ENCODE measurements at regions not wholly inside any gene's neighbourhood (a gene's known extent, or its start where the extent isn't known, plus 50 kb on each side); places are given as distances from the start of the nearest gene placed in this dataset.

- H3K4me1 Mint-ChIP-seq, result peaks cover 17% of the 10 kb centered on the region
- no peak overlapping the region for H3K27ac ChIP-seq (ENCODE audit: low read depth)
- H2AFZ ChIP-seq, result no peak overlapping the region
- TF ChIP-seq POLR2AphosphoS5 (IDR thresholded peaks at IDR 0.05; ENCODE audit: low read depth) (no peak), ZNF114 (CRISPR knock-in tag; IDR thresholded peaks at IDR 0.05) (no peak), JUNB (IDR thresholded peaks at IDR 0.05; ENCODE audit: unreplicated experiment) (no peak), EZH2 (IDR thresholded peaks at IDR 0.05; ENCODE audit: low read depth, unreplicated experiment) (no peak), EZH2phosphoT487 (IDR thresholded peaks at IDR 0.05; ENCODE audit: unreplicated experiment) (no peak), ZNF331 (CRISPR knock-in tag; IDR thresholded peaks at IDR 0.05; ENCODE audit: low read depth) (no peak), CREB1 (CRISPR knock-in tag; IDR thresholded peaks at IDR 0.05; ENCODE audit: low read depth) (no peak), NANOG (IDR thresholded peaks at IDR 0.05; ENCODE audit: borderline replicate concordance) (no peak), REST (IDR thresholded peaks at IDR 0.05; ENCODE audit: unreplicated experiment) (no peak), CTCF (conservative IDR thresholded peaks at IDR 0.05; ENCODE audit: low read depth in 2 of 2) (no peak)
- H3K4me3 ChIP-seq, result no peak overlapping the region
- 0 out of 2 replicates have a peak, but pooled peaks cover 6% of the 10 kb centered on the region for H3K9me2 ChIP-seq (ENCODE audit: insufficient read depth)
- peaks cover 5% of the 10 kb centered on the region; the same call in 1 of the 2 replicates for H3K4me1 ChIP-seq (ENCODE audit: insufficient read depth)
- H3K27me3 ChIP-seq (ENCODE audit: insufficient read depth), result no peaks in the 10 kb centered on the region
- no peaks in the 10 kb centered on the region for H3K36me3 ChIP-seq (ENCODE audit: insufficient read depth)
- ATAC-seq (no peak), DNase-seq (ENCODE audit: low spot score) (no peak)
- H3K79me2 ChIP-seq (replicated peaks; ENCODE audit: insufficient read depth), result no peaks in the 10 kb centered on the region
- no peak overlapping the region for H3K27ac Mint-ChIP-seq
- no peaks in the 10 kb centered on the region for H3K36me3 Mint-ChIP-seq (ENCODE audit: low read depth)
- peaks cover 2% of the 10 kb centered on the region; the same call in 2 of the 3 replicates for H3K9me3 Mint-ChIP-seq
- no peaks in the 10 kb centered on the region for H3F3A ChIP-seq (replicated peaks; ENCODE audit: low read depth)
- H3K27me3 Mint-ChIP-seq (ENCODE audit: insufficient read depth, low read depth, poor library complexity), result peaks cover 4% of the 10 kb centered on the region
- no peak overlapping the region for H3K4me3 Mint-ChIP-seq
- H4K20me1 ChIP-seq (replicated peaks; ENCODE audit: insufficient read depth), result no peaks in the 10 kb centered on the region
- no peak overlapping the region for H3K4me2 ChIP-seq
Observed at GRCh38 chr10:31153161-31153560, 121.5 kb upstream of the ZNF438 start.

GRCh38 chr10:31153692-31154091 is 122.0 kb upstream of the ZNF438 start:
- Mint-ChIP-seq H3K4me3 (no peak overlapping the region), H3K4me1 (peaks cover 17% of the 10 kb centered on the region), H3K27me3 (ENCODE audit: insufficient read depth, low read depth, poor library complexity) (peaks cover 4% of the 10 kb centered on the region), H3K9me3 (peaks cover 2% of the 10 kb centered on the region; the same call in 1 of the 3 replicates), H3K36me3 (ENCODE audit: low read depth) (no peaks in the 10 kb centered on the region), H3K27ac (no peak overlapping the region)
- ATAC-seq, result no peak
- H2AFZ ChIP-seq, result no peak overlapping the region
- DNase-seq (ENCODE audit: low spot score), result no peak
- no peak overlapping the region for H3K4me3 ChIP-seq
- no peaks in the 10 kb centered on the region for H3K27me3 ChIP-seq (ENCODE audit: insufficient read depth)
- H3K4me1 ChIP-seq (ENCODE audit: insufficient read depth), result peaks cover 5% of the 10 kb centered on the region; the same call in 1 of the 2 replicates
- H3K27ac ChIP-seq (ENCODE audit: low read depth), result no peak overlapping the region
- H3F3A ChIP-seq (replicated peaks; ENCODE audit: low read depth), result no peaks in the 10 kb centered on the region
- no peaks in the 10 kb centered on the region for H3K79me2 ChIP-seq (replicated peaks; ENCODE audit: insufficient read depth)
- TF ChIP-seq EZH2 (IDR thresholded peaks at IDR 0.05; ENCODE audit: low read depth, unreplicated experiment), result no peak
- H4K20me1 ChIP-seq (replicated peaks; ENCODE audit: insufficient read depth), result no peaks in the 10 kb centered on the region
- H3K9me2 ChIP-seq (ENCODE audit: insufficient read depth), result 0 out of 2 replicates have a peak, but pooled peaks cover 6% of the 10 kb centered on the region
- H3K36me3 ChIP-seq (ENCODE audit: insufficient read depth), result no peaks in the 10 kb centered on the region
- H3K4me2 ChIP-seq, result no peak overlapping the region
